IMR-90 (cell line): ENCODE measurements at regions not wholly inside any gene's neighbourhood (a gene's known extent, or its start where the extent isn't known, plus 50 kb on each side); places are given as distances from the start of the nearest gene placed in this dataset.

Experiments
- ATAC-seq: fragments of 200-7000 bp; cut with Tn5 transposase; 2 replicates; pipeline ENCODE4 v1.9.1; 2020; ENCODE audit warnings: low read depth, mild to moderate bottlenecking, moderate library complexity
- BruUV-seq: library from RNA; stranded (reverse); fragments of 400-500 nt; replicated peaks from 2 replicates; lab custom pipeline; 2021; lab: Mats Ljungman, UMichigan
- CTCF ChIA-PET: fragments of 300-600 bp; formaldehyde crosslinking; extraction: SDS; loops from one replicate; lab custom pipeline; 2021; ENCODE audit warnings: antibody characterized with exemption; lab: Yijun Ruan, JAX
- POLR2A ChIA-PET: fragments of 300-600 bp; sonication (Branson Sonifier 250); formaldehyde crosslinking; loops from one replicate; lab custom pipeline; 2022; ENCODE audit warnings: antibody characterized with exemption; ENCODE audit not compliant: unreplicated experiment; lab: Charles Lee
- DNase-seq: peaks from one replicate; pipeline ENCODE4 v3.0.0; 2013
- H2AFZ ChIP-seq: replicated peaks from 2 replicates; pipeline ENCODE3; 2013; ENCODE audit warnings: low read length, mild to moderate bottlenecking; ENCODE audit not compliant: poor library complexity
- H2AK5ac ChIP-seq: 2 replicates; pipeline ENCODE4 v1.6.1; 2013; ENCODE audit warnings: low read depth, low read length, inconsistent platforms
- H2AK9ac ChIP-seq: replicated peaks from 2 replicates; pipeline ENCODE3; 2013; ENCODE audit warnings: mild to moderate bottlenecking, low read depth, low read length, moderate library complexity; ENCODE audit not compliant: poor library complexity
- H2BK120ac ChIP-seq: 2 replicates; pipeline ENCODE4 v1.6.1; 2013; ENCODE audit warnings: low read depth, low read length, inconsistent platforms
- H2BK15ac ChIP-seq: 3 replicates; pipeline ENCODE4 v1.6.1; 2013; ENCODE audit warnings: low read depth, low read length, inconsistent platforms
- H2BK20ac ChIP-seq: 2 replicates; pipeline ENCODE4 v1.6.1; 2013; ENCODE audit warnings: low read depth, mild to moderate bottlenecking, inconsistent platforms, low read length, moderate library complexity
- H2BK5ac ChIP-seq: 2 replicates; pipeline ENCODE4 v1.6.1; 2013; ENCODE audit warnings: mild to moderate bottlenecking, low read depth, low read length, inconsistent platforms; ENCODE audit not compliant: poor library complexity, severe bottlenecking
- H3K14ac ChIP-seq: replicated peaks from 2 replicates; pipeline ENCODE4 v1.6.1; 2013; ENCODE audit warnings: low read depth, low read length, inconsistent platforms
- H3K18ac ChIP-seq: 2 replicates; pipeline ENCODE4 v1.6.1; 2013; ENCODE audit warnings: low read depth, low read length, control low read depth
- H3K23ac ChIP-seq: 2 replicates; pipeline ENCODE4 v1.6.1; 2013; ENCODE audit warnings: low read depth, low read length, inconsistent platforms
- H3K27ac ChIP-seq: 2 replicates; pipeline ENCODE4 v1.5.1; 2013; ENCODE audit warnings: mild to moderate bottlenecking, control low read depth, low read length; ENCODE audit not compliant: insufficient read depth
- H3K27me3 ChIP-seq: 2 replicates; pipeline ENCODE4 v1.6.1; 2013; ENCODE audit warnings: low read length; ENCODE audit not compliant: control insufficient read depth, insufficient read depth
- H3K36me3 ChIP-seq: 2 replicates; pipeline ENCODE4 v1.6.1; 2013; ENCODE audit warnings: low read length, mixed read lengths; ENCODE audit not compliant: control insufficient read depth, insufficient read depth
- H3K4ac ChIP-seq: 2 replicates; pipeline ENCODE4 v1.6.1; 2013; ENCODE audit warnings: low read depth, low read length, inconsistent platforms
- H3K4me1 ChIP-seq: 2 replicates; pipeline ENCODE4 v1.6.1; 2013; ENCODE audit warnings: low read length, mixed read lengths; ENCODE audit not compliant: control insufficient read depth, insufficient read depth
- H3K4me2 ChIP-seq: 2 replicates; pipeline ENCODE4 v1.6.1; 2013; ENCODE audit warnings: low read depth, mild to moderate bottlenecking, control low read depth, low read length, moderate library complexity
- H3K4me3 ChIP-seq: 2 replicates; pipeline ENCODE4 v1.5.1; 2013; ENCODE audit warnings: low read depth, mild to moderate bottlenecking, control low read depth, low read length, moderate library complexity; ENCODE audit not compliant: insufficient read depth
- H3K56ac ChIP-seq: 2 replicates; pipeline ENCODE4 v1.6.1; 2013; ENCODE audit warnings: low read length, inconsistent platforms; ENCODE audit not compliant: insufficient read depth; ENCODE audit errors: extremely low read depth
- H3K79me1 ChIP-seq, 2 experiments: 2 replicates each; pipeline ENCODE4 v1.6.1; 2013; ENCODE audit warnings: low read length in 2 of 2, inconsistent platforms in 1 of 2, low read depth in 1 of 2
- H3K9ac ChIP-seq: 2 replicates; pipeline ENCODE4 v1.6.1; 2013; ENCODE audit warnings: low read depth, low read length, control low read depth
- H3K9me1 ChIP-seq: 2 replicates; pipeline ENCODE4 v1.6.1; 2013; ENCODE audit warnings: low read length, inconsistent platforms; ENCODE audit not compliant: insufficient read depth
- H3K9me3 ChIP-seq: 2 replicates; pipeline ENCODE4 v1.6.1; 2013; ENCODE audit warnings: low read length; ENCODE audit not compliant: control insufficient read depth, insufficient read depth
- H4K20me1 ChIP-seq: 2 replicates; pipeline ENCODE4 v1.6.1; 2013; ENCODE audit warnings: low read length, inconsistent platforms; ENCODE audit not compliant: insufficient read depth
- H4K5ac ChIP-seq: 2 replicates; pipeline ENCODE4 v1.6.1; 2013; ENCODE audit warnings: mild to moderate bottlenecking, low read depth, low read length, control low read depth
- H4K8ac ChIP-seq, 2 experiments: 2 replicates each; pipeline ENCODE4 v1.6.1; 2013; ENCODE audit warnings: low read depth in 2 of 2, low read length in 2 of 2, control low read depth in 1 of 2, inconsistent platforms in 1 of 2
- H4K91ac ChIP-seq: 2 replicates; pipeline ENCODE4 v1.6.1; 2013; ENCODE audit warnings: low read depth, low read length, inconsistent platforms; ENCODE audit not compliant: insufficient read depth
- CEBPB ChIP-seq: IDR thresholded peaks from 2 replicates; pipeline ENCODE4 v1.6.1; 2012; ENCODE audit warnings: low read depth, low read length, improper control_type of control experiment
- FOS ChIP-seq: fragments of 150-350 bp; IDR thresholded peaks from 2 replicates; pipeline ENCODE4 v1.6.1; 2016; ENCODE audit warnings: low read depth, low read length
- NFE2L2 ChIP-seq: fragments of 150-350 bp; IDR thresholded peaks from 2 replicates; pipeline ENCODE4 v1.6.1; 2016; ENCODE audit warnings: low read depth, mild to moderate bottlenecking, low read length
- SMC3 ChIP-seq: fragments of 150-350 bp; IDR thresholded peaks from 2 replicates; pipeline ENCODE4 v1.6.1; 2016; ENCODE audit warnings: low read depth, mild to moderate bottlenecking, antibody characterized with exemption, low read length, moderate library complexity
- WGBS, 2 experiments: methylation state at CpG; one replicate each; pipeline versions ENCODE4 v1.1.5 to v1.1.7; 2013; ENCODE audit warnings: missing lambda C conversion rate in 2 of 2; ENCODE audit not compliant: insufficient read length in 1 of 2; ENCODE audit errors: extremely low coverage in 2 of 2; 5-methylcytosine and 5-hydroxymethylcytosine counted together
- dilution Hi-C: fragments of 300-500 bp; cut with HindIII; formaldehyde crosslinking; loops from one replicate; pipeline ENCODE4 v1.14.3; 2018; ENCODE audit warnings: low sequenced_read_pairs; ENCODE audit not compliant: unreplicated experiment
- in situ Hi-C: fragments of 300-500 bp; cut with MboI; formaldehyde crosslinking; loops from 3 replicates; pipeline ENCODE4 v1.14.3; 2019; ENCODE audit warnings: low sequenced_read_pairs, inconsistent platforms, mixed read lengths
- intact Hi-C: fragments of 100-400 bp; cut with micrococcal nuclease; formaldehyde crosslinking; loops from 2 replicates; pipeline ENCODE4 v1.10.0; 2022

- H3K4me2 ChIP-seq, result no peak overlapping the region
- H2AK5ac ChIP-seq, result no peak overlapping the region
- in situ Hi-C loops, result no loop called here
- no peak for DNase-seq
- peaks cover 26% of the 10 kb centered on the region for H3K9me3 ChIP-seq
- 17% methylated on average over 1 of the region's 4 CpGs; no CpG with 5 or more reads in 1 of the 2 experiments for WGBS, 2 experiments
- no peak for ATAC-seq
- no peak overlapping the region for H2BK15ac ChIP-seq
- no peak overlapping the region for H2BK20ac ChIP-seq
- BruUV-seq, result no TSS peak
- no peak overlapping the region for H2AK9ac ChIP-seq
- H3K4ac ChIP-seq, result no peak overlapping the region
- dilution Hi-C loops, result no loop called here
- no peak overlapping the region for H2AFZ ChIP-seq
- no peak overlapping the region for H4K8ac ChIP-seq
- CTCF ChIA-PET, result no interaction called here
- no peak overlapping the region for H3K14ac ChIP-seq
- no peak overlapping the region for H4K91ac ChIP-seq
- H3K79me1 ChIP-seq, result no peaks in the 10 kb centered on the region
- TF ChIP-seq SMC3 (no peak), CEBPB (no peak), FOS (no peak), NFE2L2 (no peak)
- no peak overlapping the region for H3K27ac ChIP-seq
- no peak overlapping the region for H3K4me3 ChIP-seq
- H4K20me1 ChIP-seq, result no peaks in the 10 kb centered on the region
- H3K9ac ChIP-seq, result no peak overlapping the region
- H3K23ac ChIP-seq, result no peak overlapping the region
- H2BK5ac ChIP-seq, result no peak overlapping the region
- no peak overlapping the region for H3K56ac ChIP-seq
- H3K4me1 ChIP-seq, result no peaks in the 10 kb centered on the region
- H4K5ac ChIP-seq, result no peak overlapping the region
- H3K27me3 ChIP-seq, result no peaks in the 10 kb centered on the region
- no peak overlapping the region for H2BK120ac ChIP-seq
- POLR2A ChIA-PET, result no interaction called here
- intact Hi-C loops, result no loop called here
- H3K9me1 ChIP-seq, result no peaks in the 10 kb centered on the region
- H3K36me3 ChIP-seq, result no peaks in the 10 kb centered on the region
- H3K18ac ChIP-seq, result no peak overlapping the region
Measured at GRCh38 chr2:5315512-5315911, 376.7 kb upstream of the SOX11 start.
